22Rv1 (cell line): ENCODE measurements at regions not wholly inside any gene's neighbourhood (a gene's known extent, or its start where the extent isn't known, plus 50 kb on each side); places are given as distances from the start of the nearest gene placed in this dataset.

Source experiments
- H3K27ac ChIP-seq: fragments of 450-650 bp; 2 replicates; pipeline ENCODE4 v1.5.1; 2017
- CTCF ChIP-seq: fragments of 450-650 bp; IDR thresholded peaks from 2 replicates; pipeline ENCODE4 v1.5.1; 2017; ENCODE audit warnings: mild to moderate bottlenecking
- ZFX ChIP-seq: fragments of 450-650 bp; IDR thresholded peaks from 2 replicates; pipeline ENCODE4 v1.6.1; 2017; ENCODE audit warnings: antibody characterized with exemption, borderline replicate concordance

- H3K27ac ChIP-seq = no peak overlapping the region
- TF ChIP-seq CTCF = no peak
- TF ChIP-seq ZFX = no peak
Observed at GRCh38 chr6:163679012-163679660, 264.6 kb downstream of the QKI start.

GRCh38 chr6:163675611-163676010, 261.1 kb downstream of the QKI start:
- no peak overlapping the region for H3K27ac ChIP-seq
- TF ChIP-seq CTCF = no peak
- no peak for TF ChIP-seq ZFX

GRCh38 chr6:163672710-163673109, 258.2 kb downstream of the QKI start:
- TF ChIP-seq CTCF (no peak), ZFX (no peak)
- no peak overlapping the region for H3K27ac ChIP-seq

- TF ChIP-seq CTCF (no peak), ZFX (no peak)
Observed at GRCh38 chr6:163671791-163672190, 257.3 kb downstream of the QKI start.

GRCh38 chr6:163671355-163671754, 256.8 kb downstream of the QKI start:
- no peak overlapping the region for H3K27ac ChIP-seq
- TF ChIP-seq ZFX (no peak), CTCF (no peak)

More at GRCh38 chr6:163671791-163672190, 257.3 kb downstream of the QKI start:
- no peak overlapping the region for H3K27ac ChIP-seq

- H3K27ac ChIP-seq = no peak overlapping the region
- TF ChIP-seq CTCF (no peak), ZFX (no peak)
Observed at GRCh38 chr6:163670336-163670735, 255.8 kb downstream of the QKI start.

GRCh38 chr6:163668061-163668426, 253.5 kb downstream of the QKI start:
- no peak for TF ChIP-seq ZFX
- TF ChIP-seq CTCF = no peak
- no peak overlapping the region for H3K27ac ChIP-seq
